ENCODE measurements at regions not wholly inside any gene's neighbourhood (a gene's known extent, or its start where the extent isn't known, plus 50 kb on each side); places are given as distances from the start of the nearest gene placed in this dataset.
A peak's percentile ranks its signal among the peaks of the same experiment; 100 is the strongest.

DNA sequence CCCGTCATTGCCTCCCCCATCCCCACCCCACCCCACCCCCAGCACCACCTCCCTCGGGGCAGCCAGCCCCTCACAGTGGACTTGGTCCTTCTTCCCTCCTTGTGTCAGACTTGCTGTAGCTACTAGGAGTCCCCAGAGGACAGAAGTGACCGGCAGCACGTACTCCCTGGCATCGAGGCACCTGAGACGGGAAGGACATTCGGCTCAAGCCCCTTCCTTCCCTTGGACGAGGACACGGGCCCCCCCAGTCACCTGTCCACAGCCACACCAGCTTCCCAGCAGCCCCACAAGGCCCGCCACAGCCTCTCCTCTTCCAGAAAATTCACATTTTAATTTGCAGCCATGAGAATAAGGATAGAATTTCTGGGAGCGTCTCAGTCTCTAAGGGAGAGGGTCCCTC, 267.8 kb upstream of the SHH start:
- intact Hi-C loops (cut with DNase I; ENCODE audit: low total_unique reads): no loop called here
- no peaks in the 10 kb centered on the region for H3K4me1 ChIP-seq
- peaks cover 0 to 5% (median 0%) of the 10 kb centered on the region in 7 donors for H3K27me3 ChIP-seq (replicated peaks in 1 of 7)
- WGBS, 5 donors: 77 to 93% (median 80%) methylated on average over 7 to 11 of the region's 11 CpGs
- no peaks in the 10 kb centered on the region for H3K36me3 ChIP-seq
- no peak overlapping the region for H3K27ac ChIP-seq
- no peak overlapping the region for H3K4me3 ChIP-seq
- peak; percentile 44 for DNase-seq
- no peaks in the 10 kb centered on the region for H3K9me3 ChIP-seq
- no peak for TF ChIP-seq POLR2A (IDR thresholded peaks at IDR 0.05)
- TF ChIP-seq, protein P1, sequence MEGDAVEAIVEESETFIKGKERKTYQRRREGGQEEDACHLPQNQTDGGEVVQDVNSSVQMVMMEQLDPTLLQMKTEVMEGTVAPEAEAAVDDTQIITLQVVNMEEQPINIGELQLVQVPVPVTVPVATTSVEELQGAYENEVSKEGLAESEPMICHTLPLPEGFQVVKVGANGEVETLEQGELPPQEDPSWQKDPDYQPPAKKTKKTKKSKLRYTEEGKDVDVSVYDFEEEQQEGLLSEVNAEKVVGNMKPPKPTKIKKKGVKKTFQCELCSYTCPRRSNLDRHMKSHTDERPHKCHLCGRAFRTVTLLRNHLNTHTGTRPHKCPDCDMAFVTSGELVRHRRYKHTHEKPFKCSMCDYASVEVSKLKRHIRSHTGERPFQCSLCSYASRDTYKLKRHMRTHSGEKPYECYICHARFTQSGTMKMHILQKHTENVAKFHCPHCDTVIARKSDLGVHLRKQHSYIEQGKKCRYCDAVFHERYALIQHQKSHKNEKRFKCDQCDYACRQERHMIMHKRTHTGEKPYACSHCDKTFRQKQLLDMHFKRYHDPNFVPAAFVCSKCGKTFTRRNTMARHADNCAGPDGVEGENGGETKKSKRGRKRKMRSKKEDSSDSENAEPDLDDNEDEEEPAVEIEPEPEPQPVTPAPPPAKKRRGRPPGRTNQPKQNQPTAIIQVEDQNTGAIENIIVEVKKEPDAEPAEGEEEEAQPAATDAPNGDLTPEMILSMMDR (IDR thresholded peaks at IDR 0.05 in 8 of 11, conservative IDR thresholded peaks at IDR 0.05 in 3 of 11): no peak
- TF ChIP-seq POLR2AphosphoS5 (IDR thresholded peaks at IDR 0.05): no peak

DNA sequence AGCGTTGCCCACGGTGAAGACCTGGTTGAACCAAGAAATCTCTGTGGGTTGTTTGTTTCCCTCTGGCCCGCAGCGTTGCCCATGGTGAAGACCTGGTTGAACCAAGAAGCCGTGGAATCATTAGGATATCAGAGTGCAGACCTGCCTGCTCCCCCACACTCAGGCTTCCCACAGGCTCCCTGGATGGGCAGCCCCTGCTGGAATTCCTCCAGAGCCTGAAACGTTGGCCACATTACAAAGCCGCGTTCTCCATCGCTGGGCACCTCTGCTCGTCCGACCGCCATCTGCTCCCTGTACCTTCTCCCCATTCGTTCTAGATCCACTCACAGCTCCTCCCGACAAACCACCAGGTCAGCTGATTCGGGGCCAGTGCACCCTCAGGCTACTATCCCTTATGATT, 266.9 kb upstream of the SHH start:
- Histone ChIP-seq H3K4me3 (no peak overlapping the region), H3K4me1 (no peaks in the 10 kb centered on the region), H3K36me3 (no peaks in the 10 kb centered on the region), H3K27me3 (replicated peaks in 1 of 7) (peaks cover 0 to 9% (median 0%) of the 10 kb centered on the region in 7 donors), H3K27ac (no peak overlapping the region), H3K9me3 (no peaks in the 10 kb centered on the region)
- TF ChIP-seq, protein P1 (IDR thresholded peaks at IDR 0.05 in 8 of 11, conservative IDR thresholded peaks at IDR 0.05 in 3 of 11): no peak
- TF ChIP-seq POLR2A (IDR thresholded peaks at IDR 0.05) (no peak), POLR2AphosphoS5 (IDR thresholded peaks at IDR 0.05) (no peak)
- intact Hi-C loops (cut with DNase I; ENCODE audit: low total_unique reads): no loop called here
- 78 to 86% (median 84%) methylated on average over 15 of the region's 15 CpGs for WGBS, 5 donors
- peak; percentile 36 for DNase-seq

DNA sequence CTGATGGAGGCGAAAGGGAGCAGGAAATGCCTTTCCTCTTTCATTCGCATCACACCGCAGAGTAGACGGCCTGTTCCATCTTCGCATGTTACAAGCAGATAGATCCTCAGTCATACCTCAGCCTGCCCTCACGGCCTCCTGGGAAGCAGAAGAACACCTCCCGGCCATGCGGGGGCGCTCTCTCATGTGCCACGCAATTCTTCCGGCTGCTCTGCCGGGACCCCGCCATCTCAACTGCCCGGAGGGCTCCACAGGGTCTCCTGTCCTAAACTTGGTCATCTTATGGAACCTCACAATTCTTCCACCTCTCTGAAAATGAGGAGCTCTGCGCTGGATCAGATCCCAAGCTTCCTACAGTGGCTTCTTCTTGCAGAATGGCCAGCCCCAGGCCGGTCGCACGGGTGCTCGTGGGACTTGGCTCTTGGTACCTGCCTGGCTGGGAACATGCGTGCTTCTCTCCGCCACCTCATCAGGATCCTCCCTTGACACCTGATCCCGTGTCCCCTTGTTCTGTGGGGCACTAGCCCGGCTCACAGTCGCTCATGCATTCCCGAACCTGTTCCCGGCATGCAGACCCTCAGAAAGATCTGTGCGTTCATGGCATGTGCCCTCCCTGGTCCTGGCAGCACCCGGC, 262.8 kb upstream of the SHH start:
- Histone ChIP-seq H3K27ac (no peak overlapping the region), H3K36me3 (no peaks in the 10 kb centered on the region), H3K9me3 (no peaks in the 10 kb centered on the region), H3K27me3 (replicated peaks in 1 of 7) (peaks cover 0 to 9% (median 0%) of the 10 kb centered on the region in 7 donors), H3K4me1 (no peaks in the 10 kb centered on the region), H3K4me3 (no peak overlapping the region)
- TF ChIP-seq, protein P1 (IDR thresholded peaks at IDR 0.05 in 8 of 11, conservative IDR thresholded peaks at IDR 0.05 in 3 of 11): no peak
- TF ChIP-seq POLR2A (IDR thresholded peaks at IDR 0.05) (no peak), POLR2AphosphoS5 (IDR thresholded peaks at IDR 0.05) (no peak)
- 89 to 96% (median 92%) methylated on average over 28 of the region's 28 CpGs for WGBS, 5 donors
- DNase-seq: peak; percentile 51
- intact Hi-C loops (cut with DNase I; ENCODE audit: low total_unique reads): no loop called here

DNA sequence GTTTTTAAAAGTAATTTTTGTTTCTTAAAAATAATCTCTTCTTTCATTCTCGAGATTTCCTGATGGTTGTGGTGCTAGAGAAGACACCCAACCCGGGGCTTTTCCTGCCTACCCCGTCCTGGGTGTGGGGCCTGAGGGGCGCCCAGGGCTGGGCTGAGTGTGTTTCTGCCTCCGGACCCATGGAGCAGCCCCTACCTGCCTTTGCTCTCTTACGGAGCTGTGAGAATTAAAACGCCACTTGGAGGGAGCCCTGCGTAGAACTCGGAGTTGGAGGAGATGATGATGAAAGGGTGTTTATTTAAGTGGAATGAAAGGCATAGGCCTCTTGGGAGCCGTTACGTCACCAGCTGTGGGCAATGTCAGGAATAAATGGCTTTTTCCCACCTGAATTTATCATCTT, 261.8 kb upstream of the SHH start:
- no peaks in the 10 kb centered on the region for H3K4me1 ChIP-seq
- WGBS, 5 donors: 69 to 89% (median 83%) methylated on average over 11 of the region's 11 CpGs
- TF ChIP-seq POLR2AphosphoS5 (IDR thresholded peaks at IDR 0.05) (no peak), POLR2A (IDR thresholded peaks at IDR 0.05) (no peak)
- TF ChIP-seq, protein P1 (IDR thresholded peaks at IDR 0.05 in 8 of 11, conservative IDR thresholded peaks at IDR 0.05 in 3 of 11): no peak

More for the DNA sequence above, 261.8 kb upstream of the SHH start:
- DNase-seq: no peak
- Histone ChIP-seq H3K36me3 (no peaks in the 10 kb centered on the region), H3K4me3 (no peak overlapping the region), H3K27me3 (replicated peaks in 1 of 7) (peaks cover 0 to 9% (median 0%) of the 10 kb centered on the region in 7 donors), H3K27ac (no peak overlapping the region), H3K9me3 (no peaks in the 10 kb centered on the region)
- intact Hi-C loops (cut with DNase I; ENCODE audit: low total_unique reads): no loop called here
